ENCODE measurements at regions not wholly inside any gene's neighbourhood (a gene's known extent, or its start where the extent isn't known, plus 50 kb on each side); places are given as distances from the start of the nearest gene placed in this dataset.

DNA sequence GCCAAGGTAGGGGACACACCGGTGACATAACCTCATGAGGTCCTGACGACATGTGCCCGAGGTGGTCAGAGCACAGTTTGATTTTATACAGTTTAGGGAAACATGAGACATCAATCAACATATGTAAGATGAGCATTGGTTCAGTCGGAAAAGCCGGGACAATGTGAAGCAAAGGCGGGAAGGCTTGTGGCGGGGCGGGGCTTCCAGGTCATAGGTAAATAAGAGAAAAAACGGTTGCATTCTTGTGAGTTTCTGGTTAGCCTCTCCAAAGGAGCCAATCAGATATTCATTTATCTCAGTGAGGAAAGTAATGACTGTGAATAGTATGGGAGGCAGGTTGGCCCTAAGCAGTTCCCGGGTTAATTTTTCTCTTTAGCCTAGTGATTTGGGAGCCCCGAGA lies 271.7 kb upstream of the ATP10A start:
- H3K27me3 ChIP-seq: no peaks in the 10 kb centered on the region
- H3K4me1 ChIP-seq: no peaks in the 10 kb centered on the region
- no peak overlapping the region for H3K9ac ChIP-seq (ENCODE audit: low read depth in 2 of 2, low read length in 2 of 2)
- TF ChIP-seq CTCF (IDR thresholded peaks at IDR 0.05): no peak
- no peak overlapping the region for H3K4me3 ChIP-seq
- DNase-seq: no peak
- H3K9me3 ChIP-seq: no peaks in the 10 kb centered on the region
- H3K27ac ChIP-seq: no peak overlapping the region
- no peaks in the 10 kb centered on the region for H3K36me3 ChIP-seq
- intact Hi-C loops (cut with DNase I): no loop called here

- no peak for DNase-seq
- Histone ChIP-seq H3K4me3 (no peak overlapping the region), H3K27ac (no peak overlapping the region), H3K9ac (ENCODE audit: low read depth in 2 of 2, low read length in 2 of 2) (no peak overlapping the region), H3K4me1 (no peaks in the 10 kb centered on the region), H3K36me3 (no peaks in the 10 kb centered on the region), H3K27me3 (no peaks in the 10 kb centered on the region), H3K9me3 (no peaks in the 10 kb centered on the region)
- intact Hi-C loops (cut with DNase I): no loop called here
- no peak for TF ChIP-seq CTCF (IDR thresholded peaks at IDR 0.05)
Observed at GRCh38 chr15:26134152-26134551, 271.0 kb upstream of the ATP10A start.

GRCh38 chr15:26132811-26133210 lies 269.7 kb upstream of the ATP10A start:
- no peak for DNase-seq
- intact Hi-C loops (cut with DNase I): no loop called here
- Histone ChIP-seq H3K36me3 (no peaks in the 10 kb centered on the region), H3K4me1 (no peaks in the 10 kb centered on the region), H3K27ac (no peak overlapping the region), H3K9ac (ENCODE audit: low read depth in 2 of 2, low read length in 2 of 2) (no peak overlapping the region), H3K27me3 (no peaks in the 10 kb centered on the region), H3K4me3 (no peak overlapping the region), H3K9me3 (no peaks in the 10 kb centered on the region)
- TF ChIP-seq CTCF (IDR thresholded peaks at IDR 0.05): no peak

GRCh38 chr15:26129852-26130251 lies 266.7 kb upstream of the ATP10A start:
- no peak overlapping the region for H3K4me3 ChIP-seq
- TF ChIP-seq CTCF (IDR thresholded peaks at IDR 0.05): no peak
- no peak overlapping the region for H3K9ac ChIP-seq (ENCODE audit: low read depth in 2 of 2, low read length in 2 of 2)
- no peaks in the 10 kb centered on the region for H3K9me3 ChIP-seq
- no peaks in the 10 kb centered on the region for H3K27me3 ChIP-seq
- intact Hi-C loops (cut with DNase I): no loop called here
- no peaks in the 10 kb centered on the region for H3K4me1 ChIP-seq
- H3K36me3 ChIP-seq: no peaks in the 10 kb centered on the region
- no peak overlapping the region for H3K27ac ChIP-seq
- no peak for DNase-seq

DNA sequence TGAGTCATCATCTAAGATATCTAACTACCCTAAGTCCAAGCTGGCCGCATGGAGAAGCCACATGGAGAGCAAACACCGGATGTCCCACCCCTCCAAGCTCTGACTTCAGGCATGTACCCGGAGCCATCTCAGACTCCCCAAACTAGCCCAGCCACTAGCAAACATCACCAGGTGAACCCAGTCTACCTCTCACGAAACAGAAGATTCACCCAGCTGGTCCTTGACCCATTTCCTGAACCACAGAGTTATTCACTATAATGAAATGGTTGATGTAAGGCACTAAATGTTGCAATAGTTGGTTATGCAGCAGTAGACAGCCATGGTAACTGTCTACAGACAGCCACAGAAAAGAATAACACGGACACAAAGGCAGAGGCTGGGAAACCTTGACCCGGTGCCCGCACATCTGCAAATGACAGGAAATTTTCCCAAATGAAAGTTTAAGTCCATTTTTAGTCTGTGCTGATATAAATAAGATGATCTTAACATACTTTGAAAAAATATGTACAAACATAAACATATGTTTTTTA lies 265.5 kb upstream of the ATP10A start:
- Histone ChIP-seq H3K4me1 (no peaks in the 10 kb centered on the region), H3K27ac (no peak overlapping the region), H3K27me3 (no peaks in the 10 kb centered on the region), H3K9ac (ENCODE audit: low read depth in 2 of 2, low read length in 2 of 2) (no peak overlapping the region), H3K4me3 (no peak overlapping the region), H3K9me3 (no peaks in the 10 kb centered on the region), H3K36me3 (no peaks in the 10 kb centered on the region)
- intact Hi-C loops (cut with DNase I): no loop called here
- TF ChIP-seq CTCF (IDR thresholded peaks at IDR 0.05): no peak
- no peak for DNase-seq

Measured in colonic mucosa (tissue), 4 donors.